B cell (primary cell): ENCODE measurements at regions not wholly inside any gene's neighbourhood (a gene's known extent, or its start where the extent isn't known, plus 50 kb on each side); places are given as distances from the start of the nearest gene placed in this dataset.

Source experiments
- ATAC-seq: fragments of 200-7000 bp; cut with Tn5 transposase; one replicate; pipeline ENCODE4 v1.10.0; 2021; ENCODE audit warnings: low read depth, mild to moderate bottlenecking, moderate number of reproducible peaks, moderate library complexity
- CTCF ChIA-PET: fragments of 350-600 bp; sonication (Branson Sonifier 250); formaldehyde crosslinking; loops from one replicate; lab custom pipeline; 2021; ENCODE audit warnings: antibody characterized with exemption, inconsistent platforms; lab: Charles Lee
- POLR2A ChIA-PET: fragments of 350-600 bp; sonication (Branson Sonifier 250); formaldehyde crosslinking; loops from one replicate; lab custom pipeline; 2021; ENCODE audit warnings: antibody characterized with exemption; lab: Charles Lee
- DNase-seq: peaks from one replicate; pipeline ENCODE4 v3.0.0; 2013
- H2AFZ ChIP-seq: 2 replicates; pipeline ENCODE4 v1.6.1; 2012; ENCODE audit warnings: mild to moderate bottlenecking, low read depth, low read length; ENCODE audit not compliant: insufficient read depth, poor library complexity, severe bottlenecking
- H3K27ac ChIP-seq, 2 donors: 1 replicate in 1 of 2; 2 replicates in 1 of 2; pipeline ENCODE4 v1.5.1; 2012 to 2013; ENCODE audit warnings: low read length in 2 of 2, mild to moderate bottlenecking in 2 of 2, moderate library complexity in 1 of 2
- H3K27me3 ChIP-seq, 4 experiments: fragments of 200-600 bp in 1 of 4; sonication (generic) in 1 of 4; replicated peaks in 1 of 4; 1 replicate in 2 of 4; 2 replicates in 2 of 4; pipeline versions ENCODE4 v1.6.1 to v1.7.0; 2013 to 2016; ENCODE audit warnings: low read length in 3 of 4, mild to moderate bottlenecking in 2 of 4, mixed read lengths in 1 of 4, moderate library complexity in 1 of 4; ENCODE audit not compliant: insufficient read depth in 4 of 4, control insufficient read depth in 3 of 4; ENCODE audit errors: control extremely low read depth in 1 of 4
- H3K36me3 ChIP-seq, 2 experiments: replicated peaks in 1 of 2; 1 replicate in 1 of 2; 2 replicates in 1 of 2; pipeline versions ENCODE4 v1.6.1 to v1.7.1; 2013; ENCODE audit warnings: low read length in 1 of 2; ENCODE audit not compliant: insufficient read depth in 2 of 2, control insufficient read depth in 1 of 2; ENCODE audit errors: control extremely low read depth in 1 of 2, extremely low read depth in 1 of 2
- H3K4me1 ChIP-seq, 2 donors: fragments of 200-600 bp in 1 of 2; sonication (generic) in 1 of 2; 1 replicate in 1 of 2; 2 replicates in 1 of 2; pipeline versions ENCODE4 v1.5.1 to v1.6.1; 2013 to 2017; ENCODE audit warnings: low read length in 2 of 2; ENCODE audit not compliant: control insufficient read depth in 2 of 2, insufficient read depth in 2 of 2
- H3K4me2 ChIP-seq: replicated peaks from 2 replicates; pipeline ENCODE3; 2012; ENCODE audit warnings: mild to moderate bottlenecking, low read depth, low read length; ENCODE audit not compliant: poor library complexity, severe bottlenecking
- H3K4me3 ChIP-seq, 5 experiments: fragments of 200-600 bp in 1 of 5; sonication (generic) in 1 of 5; 1 replicate in 3 of 5; 2 replicates in 2 of 5; pipeline versions ENCODE4 v1.5.1 to v1.7.0; 2011 to 2016; ENCODE audit warnings: low read length in 4 of 5, mild to moderate bottlenecking in 4 of 5, low read depth in 2 of 5, control low read depth in 1 of 5, moderate library complexity in 1 of 5; ENCODE audit not compliant: insufficient read depth in 1 of 5; ENCODE audit errors: control extremely low read depth in 1 of 5, extremely low read depth in 1 of 5
- H3K79me2 ChIP-seq: fragments of 200-600 bp; sonication (generic); one replicate; pipeline ENCODE4 v1.6.0; 2016; ENCODE audit warnings: low read length; ENCODE audit not compliant: control insufficient read depth, insufficient read depth
- H3K9ac ChIP-seq: fragments of 200-600 bp; sonication (generic); 2 replicates; pipeline ENCODE4 v1.6.1; 2017; ENCODE audit warnings: mild to moderate bottlenecking, low read length, moderate library complexity
- H3K9me3 ChIP-seq, 3 donors: one replicate each; pipeline versions ENCODE4 v1.6.1 to v1.7.1; 2013; ENCODE audit warnings: low read length in 2 of 3; ENCODE audit not compliant: control insufficient read depth in 2 of 3, insufficient read depth in 1 of 3; ENCODE audit errors: control extremely low read depth in 1 of 3
- H4K20me1 ChIP-seq: 2 replicates; pipeline ENCODE4 v1.6.0; 2012; ENCODE audit warnings: mild to moderate bottlenecking, low read length; ENCODE audit not compliant: insufficient read depth, control insufficient read depth, poor library complexity, severe bottlenecking
- H3K27ac Mint-ChIP-seq: one replicate; pipeline ENCODE4 v1.8.0; 2021; ENCODE audit warnings: mixed read lengths
- H3K27me3 Mint-ChIP-seq: one replicate; pipeline ENCODE4 v1.8.0; 2021; ENCODE audit warnings: mixed read lengths
- H3K4me1 Mint-ChIP-seq: one replicate; pipeline ENCODE4 v1.8.0; 2021; ENCODE audit warnings: mixed read lengths
- H3K4me3 Mint-ChIP-seq: one replicate; pipeline ENCODE4 v1.8.0; 2021; ENCODE audit warnings: mixed read lengths
- H3K9me3 Mint-ChIP-seq: one replicate; pipeline ENCODE4 v1.8.0; 2022; ENCODE audit warnings: mixed read lengths; ENCODE audit not compliant: insufficient read depth
- EZH2 ChIP-seq: IDR thresholded peaks from 2 replicates; pipeline ENCODE4 v1.6.1; 2012; ENCODE audit warnings: borderline replicate concordance, low read depth, mild to moderate bottlenecking, moderate library complexity, low read length; ENCODE audit not compliant: insufficient read depth, poor library complexity, severe bottlenecking
- WGBS: methylation state at CpG from one replicate; pipeline ENCODE4 v1.1.5; 2013; ENCODE audit warnings: missing lambda C conversion rate; ENCODE audit not compliant: insufficient coverage; 5-methylcytosine and 5-hydroxymethylcytosine counted together
- intact Hi-C: fragments of 100-400 bp; cut with micrococcal nuclease; formaldehyde crosslinking; loops from one replicate; pipeline ENCODE4 v1.10.0; 2022
- TF ChIP-seq, protein P1 (sequence below): fragments of 200-600 bp; IDR thresholded peaks from one replicate; pipeline ENCODE4 v1.8.0; 2022; ENCODE audit warnings: antibody characterized with exemption, mild to moderate bottlenecking

DNA sequence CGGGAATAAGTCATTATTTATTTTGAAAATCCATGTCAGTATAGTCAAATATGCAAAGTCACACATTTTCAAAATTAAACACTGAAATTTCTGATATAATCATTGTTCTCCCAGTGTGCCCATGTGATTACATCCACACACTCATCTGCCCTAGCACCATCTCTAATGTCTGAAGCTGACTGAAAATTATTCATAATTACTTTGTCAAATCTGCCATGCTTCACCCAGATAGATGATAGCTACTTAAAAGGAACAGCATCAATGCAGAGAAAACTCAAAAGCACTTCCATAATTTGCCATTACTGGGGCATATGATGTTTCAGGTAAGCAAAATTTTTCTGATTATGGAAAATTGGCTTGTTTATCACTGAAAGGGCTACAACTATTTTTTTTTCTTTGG, 1433.3 kb upstream of the IGFBP7 start:
- no peak for ATAC-seq
- Histone ChIP-seq H3K4me3 (no peak overlapping the region), H3K27me3 (no peaks in the 10 kb centered on the region), H3K4me2 (no peak overlapping the region), H3K27ac (no peak overlapping the region), H3K36me3 (no peaks in the 10 kb centered on the region), H3K9me3 (no peaks in the 10 kb centered on the region), H3K79me2 (no peaks in the 10 kb centered on the region), H4K20me1 (no peaks in the 10 kb centered on the region), H3K4me1 (no peaks in the 10 kb centered on the region), H2AFZ (no peak overlapping the region), H3K9ac (no peak overlapping the region)
- ChIA-PET POLR2A (no interaction called here), CTCF (no interaction called here)
- no peak for DNase-seq
- WGBS = no CpG with 5 or more reads among the region's 1 CpG
- intact Hi-C loops = no loop called here
- peaks cover 3% of the 10 kb centered on the region for H3K9me3 Mint-ChIP-seq
- H3K27ac Mint-ChIP-seq = no peak overlapping the region
- no peaks in the 10 kb centered on the region for H3K27me3 Mint-ChIP-seq
- no peaks in the 10 kb centered on the region for H3K4me1 Mint-ChIP-seq
- H3K4me3 Mint-ChIP-seq = no peak overlapping the region
- no peak for TF ChIP-seq EZH2
- TF ChIP-seq, protein P1, sequence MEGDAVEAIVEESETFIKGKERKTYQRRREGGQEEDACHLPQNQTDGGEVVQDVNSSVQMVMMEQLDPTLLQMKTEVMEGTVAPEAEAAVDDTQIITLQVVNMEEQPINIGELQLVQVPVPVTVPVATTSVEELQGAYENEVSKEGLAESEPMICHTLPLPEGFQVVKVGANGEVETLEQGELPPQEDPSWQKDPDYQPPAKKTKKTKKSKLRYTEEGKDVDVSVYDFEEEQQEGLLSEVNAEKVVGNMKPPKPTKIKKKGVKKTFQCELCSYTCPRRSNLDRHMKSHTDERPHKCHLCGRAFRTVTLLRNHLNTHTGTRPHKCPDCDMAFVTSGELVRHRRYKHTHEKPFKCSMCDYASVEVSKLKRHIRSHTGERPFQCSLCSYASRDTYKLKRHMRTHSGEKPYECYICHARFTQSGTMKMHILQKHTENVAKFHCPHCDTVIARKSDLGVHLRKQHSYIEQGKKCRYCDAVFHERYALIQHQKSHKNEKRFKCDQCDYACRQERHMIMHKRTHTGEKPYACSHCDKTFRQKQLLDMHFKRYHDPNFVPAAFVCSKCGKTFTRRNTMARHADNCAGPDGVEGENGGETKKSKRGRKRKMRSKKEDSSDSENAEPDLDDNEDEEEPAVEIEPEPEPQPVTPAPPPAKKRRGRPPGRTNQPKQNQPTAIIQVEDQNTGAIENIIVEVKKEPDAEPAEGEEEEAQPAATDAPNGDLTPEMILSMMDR = no peak

DNA sequence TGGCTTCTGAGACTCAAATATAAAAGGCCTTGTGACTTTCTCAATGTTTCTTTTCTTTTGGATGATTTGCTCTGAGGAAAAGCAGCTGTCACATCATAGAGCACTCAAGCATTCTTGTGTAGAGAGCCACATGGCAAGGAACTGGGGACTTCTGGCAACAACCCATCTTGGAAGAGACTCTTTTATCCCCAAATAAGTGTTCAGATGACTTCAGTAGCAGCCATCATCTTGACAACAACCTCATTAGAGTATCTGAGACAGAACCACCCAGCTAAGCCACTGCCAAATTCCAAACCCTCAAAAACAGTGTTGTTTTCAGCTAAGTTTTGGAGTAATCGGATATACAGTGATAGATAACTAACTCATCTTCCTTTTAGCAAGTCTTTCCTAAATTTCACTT, 1431.7 kb upstream of the IGFBP7 start:
- Mint-ChIP-seq H3K27ac (no peak overlapping the region), H3K27me3 (no peaks in the 10 kb centered on the region), H3K4me3 (no peak overlapping the region), H3K4me1 (no peaks in the 10 kb centered on the region), H3K9me3 (peaks cover 3% of the 10 kb centered on the region)
- Histone ChIP-seq H3K27me3 (no peaks in the 10 kb centered on the region), H3K36me3 (no peaks in the 10 kb centered on the region), H3K4me2 (no peak overlapping the region), H3K4me3 (no peak overlapping the region), H3K9ac (no peak overlapping the region), H3K79me2 (no peaks in the 10 kb centered on the region), H3K27ac (no peak overlapping the region), H4K20me1 (no peaks in the 10 kb centered on the region), H3K9me3 (no peaks in the 10 kb centered on the region), H3K4me1 (no peaks in the 10 kb centered on the region), H2AFZ (no peak overlapping the region)
- WGBS = no CpG with 5 or more reads among the region's 1 CpG
- intact Hi-C loops = no loop called here
- ChIA-PET CTCF (no interaction called here), POLR2A (no interaction called here)
- no peak for ATAC-seq
- no peak for DNase-seq
- TF ChIP-seq, protein P1 = no peak
- TF ChIP-seq EZH2 = no peak
